Left lobe of liver (tissue), 2 donors: ENCODE measurements at regions not wholly inside any gene's neighbourhood (a gene's known extent, or its start where the extent isn't known, plus 50 kb on each side); places are given as distances from the start of the nearest gene placed in this dataset.
A peak's percentile ranks its signal among the peaks of the same experiment; 100 is the strongest.
"Not testable (repeated sequence)": the region's sequence is repeated elsewhere in the genome, so short reads cannot be mapped to it uniquely, and the experiment has no call there.

Experiments used
- ATAC-seq: fragments of 200-7000 bp; cut with Tn5 transposase; one replicate; pipeline ENCODE4 v1.9.1; 2020; ENCODE audit warnings: mild to moderate bottlenecking, moderate library complexity
- DNase-seq: peaks from one replicate; pipeline ENCODE4 v3.0.0-alpha.2; 2020; ENCODE audit warnings: low spot score
- donor health status: DM: no; HTN: no; CAD: no; lungs with moderate emphysema.
- donor health status: DM: no; HTN: yes; CAD: no.

- DNase-seq: no peak
- peak; percentile 35 for ATAC-seq
These were observed 380.8 kb upstream of the RGS6 start for GRCh38 chr14:71551291-71551950.

DNA sequence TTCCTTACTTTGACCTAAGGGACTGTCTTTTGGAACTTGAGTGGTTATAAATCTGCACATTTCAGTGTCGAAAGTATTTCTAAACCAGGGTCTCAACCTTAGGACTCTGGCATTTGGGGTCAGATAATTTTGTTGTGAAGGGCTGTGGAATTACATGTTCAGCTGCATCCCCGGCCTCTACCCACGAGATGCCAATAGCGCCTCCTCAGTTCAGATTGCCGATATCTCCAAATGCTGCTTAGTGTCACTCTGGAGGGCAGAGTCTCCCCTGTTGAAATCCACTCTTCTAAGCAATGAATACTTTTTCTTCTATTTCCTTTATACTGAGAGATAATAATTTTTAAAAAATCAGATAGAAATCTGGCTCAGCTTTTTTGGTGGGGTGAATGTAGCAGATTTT is 379.4 kb upstream of the RGS6 start:
- ATAC-seq (no peak), DNase-seq (no peak)

DNA sequence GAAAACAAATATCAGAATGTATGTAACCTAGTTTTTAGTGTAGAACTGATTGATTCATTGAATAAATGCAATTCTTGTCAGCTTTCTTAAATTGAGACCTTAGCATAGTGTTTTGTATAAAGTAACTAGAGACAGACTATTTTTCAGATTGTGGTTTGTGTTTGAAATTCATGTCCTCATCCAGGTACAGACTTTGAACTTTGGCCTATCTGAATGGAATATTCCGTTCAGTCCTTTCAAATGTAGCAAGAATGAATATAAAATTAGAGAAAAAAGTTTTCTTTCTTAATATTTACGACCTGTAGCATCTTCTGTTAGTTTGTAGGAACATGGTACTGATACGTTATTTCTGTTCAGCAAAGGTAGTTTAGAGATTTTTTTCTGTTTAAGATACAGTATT is 378.4 kb upstream of the RGS6 start:
- DNase-seq (no peak), ATAC-seq (peak; percentile 76)

- no peak for DNase-seq
- ATAC-seq: no peak
These were observed 377.9 kb upstream of the RGS6 start for GRCh38 chr14:71554323-71554722.

DNA sequence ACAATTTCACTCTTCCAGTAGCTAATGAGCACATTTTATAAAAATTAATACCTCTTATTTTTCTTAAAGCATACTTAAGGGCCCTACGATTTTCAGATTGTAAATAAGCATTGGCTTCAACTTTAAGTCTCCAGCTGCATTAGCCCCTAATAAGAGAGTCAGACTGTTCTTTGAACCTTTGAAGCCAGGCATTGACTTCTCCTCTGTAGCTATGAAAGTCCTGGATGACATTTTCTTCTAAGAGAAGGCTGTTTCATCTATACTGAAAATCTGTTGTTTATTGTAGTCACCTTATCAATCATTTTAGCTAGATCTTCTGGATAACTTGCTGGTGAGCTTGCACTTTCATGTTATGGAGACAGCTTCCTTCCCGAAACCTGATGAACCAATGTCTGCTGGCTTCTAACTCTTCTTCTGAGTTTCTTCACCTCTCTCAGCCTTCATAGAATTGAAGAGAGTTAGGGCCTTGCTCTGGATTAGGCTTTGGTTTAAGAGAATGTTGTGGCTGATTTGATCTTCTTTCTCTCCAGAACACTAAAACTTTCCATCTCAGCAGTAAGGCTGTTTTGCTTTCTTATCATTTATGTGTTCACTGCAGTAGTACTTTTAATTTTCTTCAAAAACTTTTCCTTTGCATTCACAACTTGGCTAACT is 377.1 kb upstream of the RGS6 start:
- DNase-seq: no peak
- no peak for ATAC-seq

GRCh38 chr14:71555654-71556559 is 376.3 kb upstream of the RGS6 start:
- peak; percentile 47 for ATAC-seq
- DNase-seq: no peak

DNA sequence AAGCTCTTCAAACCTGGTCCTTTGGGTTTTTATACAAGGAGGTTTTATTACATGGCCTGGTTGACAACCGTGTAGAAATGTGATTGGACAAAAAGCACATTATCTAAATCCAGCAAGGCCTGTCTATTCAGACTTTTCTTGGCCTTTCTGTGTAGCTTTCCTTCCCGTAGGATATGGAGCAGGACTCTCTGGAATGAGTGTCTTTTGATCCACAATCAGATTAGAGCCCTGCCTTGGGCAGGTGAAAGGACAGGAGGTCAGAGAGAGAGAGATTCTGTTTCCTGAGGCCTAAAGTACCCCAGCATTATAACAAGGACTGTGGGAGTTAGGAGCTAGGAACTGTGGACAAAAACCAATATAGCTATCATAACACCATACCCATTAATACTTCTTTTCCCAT is 375.5 kb upstream of the RGS6 start:
- no peak for ATAC-seq

GRCh38 chr14:71557351-71557750 is 374.9 kb upstream of the RGS6 start:
- no peak for ATAC-seq
- DNase-seq: no peak

More for the DNA sequence above, 375.5 kb upstream of the RGS6 start:
- DNase-seq: no peak

GRCh38 chr14:71558943-71559342 is 373.3 kb upstream of the RGS6 start:
- ATAC-seq, DNase-seq: not testable (repeated sequence)

- ATAC-seq: no peak
These were observed 371.5 kb upstream of the RGS6 start for GRCh38 chr14:71560751-71561150.

GRCh38 chr14:71563492-71564153 is 368.6 kb upstream of the RGS6 start:
- ATAC-seq: no peak
- no peak for DNase-seq

More at GRCh38 chr14:71560751-71561150, 371.5 kb upstream of the RGS6 start:
- no peak for DNase-seq

- ATAC-seq: no peak
- no peak for DNase-seq
These were observed 366.0 kb upstream of the RGS6 start for GRCh38 chr14:71566276-71566675.

GRCh38 chr14:71567499-71568133 is 364.6 kb upstream of the RGS6 start:
- not testable (repeated sequence) for ATAC-seq, DNase-seq

DNA sequence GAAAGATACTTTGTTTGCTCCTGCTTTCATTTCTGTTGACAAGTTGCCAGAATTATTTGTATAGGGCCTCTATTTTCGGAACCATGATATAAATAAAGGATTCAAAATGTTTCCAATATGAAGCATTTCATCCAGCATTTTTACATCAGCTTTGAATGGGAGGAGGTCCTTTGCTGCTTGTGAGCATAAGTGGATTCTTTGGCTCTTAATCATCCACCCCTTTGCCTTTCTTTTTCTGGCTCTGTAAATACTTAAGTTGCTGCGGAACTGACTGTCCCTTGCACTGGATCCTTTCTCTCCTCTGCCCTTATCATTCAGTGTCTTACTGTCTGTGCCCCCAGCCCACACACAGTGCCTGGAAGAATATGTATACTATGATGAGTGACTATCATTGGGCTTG is 357.3 kb upstream of the RGS6 start:
- no peak for ATAC-seq
- no peak for DNase-seq

DNA sequence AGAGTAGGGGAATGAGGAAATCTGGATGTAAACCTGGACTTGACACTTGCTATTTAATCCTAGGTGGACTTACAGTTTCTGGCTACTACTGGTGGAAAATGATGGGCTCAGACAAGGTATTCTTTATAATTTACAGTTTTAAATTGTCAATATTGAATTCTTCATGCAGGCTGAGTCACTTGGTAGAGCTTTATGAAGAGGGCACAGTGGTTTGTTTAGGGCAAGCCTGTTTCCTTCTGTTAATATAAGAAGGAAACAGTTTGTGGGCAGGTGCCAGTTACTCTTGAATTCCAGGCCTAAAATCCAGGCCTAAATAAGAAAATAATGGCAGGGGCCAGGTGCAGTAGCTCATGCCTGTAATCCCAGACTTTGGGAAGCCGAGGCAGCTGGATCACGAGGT is 355.8 kb upstream of the RGS6 start:
- DNase-seq (no peak), ATAC-seq (no peak)

DNA sequence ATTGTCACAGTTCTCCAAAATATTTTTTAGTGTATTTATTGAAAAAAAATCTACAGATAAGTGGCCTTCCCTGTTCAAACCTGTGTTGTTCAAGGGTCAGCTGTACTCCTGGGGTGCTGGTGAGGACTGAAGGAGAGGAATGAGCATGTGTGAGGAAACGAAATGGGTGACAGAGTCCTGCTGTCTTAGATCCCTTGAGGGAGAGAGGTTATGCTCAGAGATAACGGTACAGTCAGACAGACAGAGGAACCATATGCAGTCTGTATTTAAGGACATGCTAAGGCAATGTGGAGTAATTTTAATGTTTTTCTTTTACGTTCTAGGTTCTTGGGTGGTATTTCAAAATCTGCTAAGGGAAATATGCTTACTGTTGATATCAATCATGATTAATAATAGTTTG is 352.9 kb upstream of the RGS6 start:
- ATAC-seq: no peak
- no peak for DNase-seq

DNA sequence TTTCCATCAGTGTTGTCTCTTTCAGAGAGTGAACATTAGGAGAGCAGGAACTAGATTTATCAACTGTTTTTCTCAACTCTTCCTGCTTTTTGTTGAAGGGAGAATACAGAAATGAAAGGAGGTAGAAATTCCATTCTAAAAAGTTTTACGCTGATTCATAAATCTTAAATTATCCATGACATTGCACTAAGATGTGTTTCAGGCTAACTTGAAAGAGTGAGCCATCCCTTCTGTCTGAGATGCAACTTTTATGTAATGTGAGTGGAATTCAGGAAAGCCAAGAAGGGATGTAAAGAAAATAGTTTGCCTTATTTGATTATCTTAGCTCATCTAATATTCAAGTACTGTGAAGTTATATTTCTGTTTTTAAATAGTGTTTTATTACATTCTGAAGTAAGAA is 349.5 kb upstream of the RGS6 start:
- DNase-seq (no peak), ATAC-seq (no peak)

DNA sequence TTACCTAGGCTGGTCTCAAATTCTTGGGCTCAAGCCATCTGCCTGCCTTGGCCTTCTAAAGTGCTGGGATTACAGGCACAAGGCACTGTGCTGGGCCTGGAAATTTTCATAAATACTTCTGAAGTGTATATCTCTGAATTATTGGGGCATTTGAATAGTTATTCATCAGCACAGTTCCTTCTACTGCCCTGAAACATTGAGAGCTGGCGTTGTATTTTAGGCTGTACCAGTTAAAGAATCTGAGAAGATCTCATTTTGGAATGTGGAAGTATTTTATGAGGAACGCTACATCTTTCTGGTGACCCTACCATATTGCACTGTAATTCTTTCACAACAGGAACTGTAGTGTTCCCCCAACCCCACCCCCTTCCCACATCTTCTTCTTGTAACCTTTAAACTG is 349.0 kb upstream of the RGS6 start:
- peak; percentile 20 for ATAC-seq

DNA sequence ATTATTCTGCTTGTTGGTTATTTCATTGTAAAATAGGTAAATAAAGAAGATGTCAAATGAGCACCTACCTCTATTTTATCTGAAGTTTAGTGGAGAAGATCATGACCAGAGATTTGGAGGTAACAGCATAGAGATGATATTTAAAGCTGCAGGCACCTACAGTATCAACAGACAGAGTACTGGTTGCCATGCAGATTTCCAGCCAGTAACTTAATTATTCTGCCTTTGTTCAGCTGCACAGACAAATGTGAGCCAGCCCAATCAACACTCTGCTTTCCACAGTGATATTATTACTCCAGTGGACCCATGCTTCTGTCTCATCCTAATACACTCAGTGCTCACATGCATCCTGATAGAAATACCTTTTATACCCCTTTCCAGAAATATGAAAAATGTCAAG is 348.5 kb upstream of the RGS6 start:
- DNase-seq (no peak), ATAC-seq (no peak)

More for the DNA sequence above, 349.0 kb upstream of the RGS6 start:
- DNase-seq: no peak

DNA sequence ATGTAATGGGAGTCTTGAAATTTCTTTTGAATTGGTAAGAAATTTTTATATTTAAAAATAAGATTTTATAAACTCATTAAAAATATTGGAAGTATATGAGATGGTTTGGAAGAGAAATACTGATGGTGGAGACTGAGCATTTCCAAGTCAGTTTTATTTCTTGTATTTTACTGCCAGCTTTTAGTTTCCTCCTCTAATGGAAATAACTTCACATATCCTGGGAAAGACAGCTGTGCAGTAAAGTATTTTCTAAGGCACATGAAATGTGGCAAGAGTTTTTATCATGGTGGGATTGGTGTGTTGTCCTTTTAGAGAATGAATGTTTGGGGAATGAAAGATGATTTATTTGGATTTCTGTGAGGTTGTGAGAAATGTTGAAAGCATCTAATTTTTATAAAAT is 346.9 kb upstream of the RGS6 start:
- DNase-seq (no peak), ATAC-seq (no peak)
